ENCODE measurements at regions not wholly inside any gene's neighbourhood (a gene's known extent, or its start where the extent isn't known, plus 50 kb on each side); places are given as distances from the start of the nearest gene placed in this dataset.

DNA sequence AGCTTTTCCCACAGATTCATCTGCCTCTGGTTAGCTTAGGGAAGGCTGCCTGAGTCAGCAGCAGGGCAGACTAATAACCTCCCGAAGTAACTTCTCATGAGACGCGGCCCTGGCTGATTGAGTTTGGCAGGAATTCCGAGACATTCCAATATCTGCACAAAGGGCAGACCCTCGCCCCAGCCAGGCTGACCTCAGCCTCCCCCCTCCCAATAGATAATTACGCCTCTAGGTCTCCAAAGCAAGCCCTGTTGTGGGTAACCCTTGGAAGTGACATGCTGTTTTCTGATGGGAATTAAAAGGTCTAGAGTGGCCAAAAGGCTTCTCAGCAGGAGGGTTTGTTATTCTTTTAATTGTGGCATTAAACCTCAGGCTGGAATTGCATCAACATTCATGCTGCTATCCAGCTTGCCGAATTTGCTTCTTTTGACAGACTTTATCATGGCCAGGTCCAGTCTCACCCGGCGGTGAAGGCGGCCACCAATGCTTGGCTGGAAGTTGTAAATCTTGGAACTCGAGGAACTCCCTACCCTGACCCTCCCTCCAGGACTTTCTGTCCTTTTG is 98.0 kb upstream of the SLC14A2 start:
- FAIRE-seq (no peak), DNase-seq (ENCODE audit: insufficient read length, low spot score) (no peak)
- TF ChIP-seq, protein P1, sequence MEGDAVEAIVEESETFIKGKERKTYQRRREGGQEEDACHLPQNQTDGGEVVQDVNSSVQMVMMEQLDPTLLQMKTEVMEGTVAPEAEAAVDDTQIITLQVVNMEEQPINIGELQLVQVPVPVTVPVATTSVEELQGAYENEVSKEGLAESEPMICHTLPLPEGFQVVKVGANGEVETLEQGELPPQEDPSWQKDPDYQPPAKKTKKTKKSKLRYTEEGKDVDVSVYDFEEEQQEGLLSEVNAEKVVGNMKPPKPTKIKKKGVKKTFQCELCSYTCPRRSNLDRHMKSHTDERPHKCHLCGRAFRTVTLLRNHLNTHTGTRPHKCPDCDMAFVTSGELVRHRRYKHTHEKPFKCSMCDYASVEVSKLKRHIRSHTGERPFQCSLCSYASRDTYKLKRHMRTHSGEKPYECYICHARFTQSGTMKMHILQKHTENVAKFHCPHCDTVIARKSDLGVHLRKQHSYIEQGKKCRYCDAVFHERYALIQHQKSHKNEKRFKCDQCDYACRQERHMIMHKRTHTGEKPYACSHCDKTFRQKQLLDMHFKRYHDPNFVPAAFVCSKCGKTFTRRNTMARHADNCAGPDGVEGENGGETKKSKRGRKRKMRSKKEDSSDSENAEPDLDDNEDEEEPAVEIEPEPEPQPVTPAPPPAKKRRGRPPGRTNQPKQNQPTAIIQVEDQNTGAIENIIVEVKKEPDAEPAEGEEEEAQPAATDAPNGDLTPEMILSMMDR (IDR thresholded peaks at IDR 0.05; ENCODE audit: insufficient read depth, missing control alignments) = no peak

DNA sequence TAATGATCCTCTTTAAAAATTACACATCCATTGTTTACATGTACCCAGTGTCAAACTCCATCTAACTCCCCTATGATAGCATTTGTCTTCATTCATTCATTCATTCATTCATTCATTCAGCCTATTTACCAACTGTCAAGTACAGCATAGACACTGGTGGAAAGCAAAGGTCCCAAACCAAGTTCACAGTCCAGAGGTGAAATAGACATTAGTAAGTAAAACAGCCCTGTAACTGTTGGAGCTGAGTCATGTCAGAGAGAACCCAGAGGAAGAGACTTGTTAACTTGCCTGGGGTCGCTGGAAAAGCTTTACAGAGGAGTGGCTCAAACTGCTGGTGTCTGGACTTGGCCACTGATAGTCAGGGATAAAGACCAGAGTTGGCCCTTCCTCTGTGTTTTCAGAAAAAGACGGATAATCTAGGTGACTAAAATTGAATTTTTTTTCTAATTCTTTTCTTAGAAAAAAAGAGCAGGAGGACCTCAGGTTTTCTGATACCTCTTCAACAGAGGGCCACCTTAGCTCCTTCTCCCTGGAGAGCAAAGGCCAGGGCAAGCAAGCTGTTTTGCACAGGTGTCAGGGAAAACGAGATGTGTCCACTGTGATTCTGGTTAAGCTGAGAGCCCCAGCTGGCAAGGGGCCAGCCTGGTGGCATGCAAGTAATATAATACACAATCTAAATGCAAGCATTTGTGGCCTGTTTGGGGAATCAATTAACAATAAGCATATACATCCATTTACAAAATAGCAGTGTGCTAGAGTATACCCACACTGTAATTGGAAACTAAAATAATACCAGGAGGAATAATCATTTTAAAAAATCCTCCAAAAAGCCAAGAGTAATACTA is 96.7 kb upstream of the SLC14A2 start:
- FAIRE-seq = no peak
- TF ChIP-seq, protein P1 (IDR thresholded peaks at IDR 0.05; ENCODE audit: insufficient read depth, missing control alignments) = no peak
- DNase-seq (ENCODE audit: insufficient read length, low spot score) = no peak

DNA sequence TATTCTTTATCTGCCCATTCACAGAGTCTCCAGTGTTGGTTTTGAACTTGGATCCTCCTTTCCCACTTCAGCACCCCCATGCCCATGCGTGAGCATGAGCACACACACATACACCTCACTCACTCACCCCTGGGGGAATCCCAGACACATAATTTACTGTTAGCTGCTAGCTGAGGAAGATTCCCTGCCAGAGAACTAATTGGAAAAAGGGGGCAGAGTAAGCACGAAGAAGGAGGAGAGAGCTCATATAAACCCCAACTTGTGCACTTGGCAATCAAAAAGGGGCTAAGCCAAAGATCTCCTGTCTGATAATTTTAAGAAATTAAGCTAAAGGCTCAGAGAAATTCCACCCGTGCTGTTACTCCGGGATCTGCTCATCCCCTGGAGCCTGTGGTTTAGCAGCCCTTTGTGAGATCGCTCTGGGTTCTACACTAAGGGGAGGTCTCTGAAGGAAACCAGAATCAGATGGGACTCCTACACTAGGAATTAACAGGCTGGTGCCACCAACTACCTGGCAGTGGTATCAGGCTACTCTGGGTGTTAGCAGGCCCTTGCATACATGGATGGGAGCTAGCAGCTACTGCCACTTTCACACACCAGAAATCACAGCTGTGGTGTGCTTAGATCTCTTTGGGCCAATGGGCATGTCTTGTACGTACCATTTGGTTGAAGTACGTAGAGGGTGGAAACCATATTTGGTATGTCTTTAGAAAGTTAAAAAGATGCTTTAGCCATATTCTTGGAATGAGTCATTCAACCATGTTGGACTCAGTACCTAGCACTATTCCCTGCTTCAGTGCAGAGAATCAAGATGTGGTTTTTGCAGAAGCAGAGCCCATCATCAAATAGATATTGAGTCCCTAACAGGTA is 95.6 kb upstream of the SLC14A2 start:
- no peak for FAIRE-seq
- TF ChIP-seq, protein P1 (IDR thresholded peaks at IDR 0.05; ENCODE audit: insufficient read depth, missing control alignments) = no peak
- DNase-seq (ENCODE audit: insufficient read length, low spot score) = no peak

DNA sequence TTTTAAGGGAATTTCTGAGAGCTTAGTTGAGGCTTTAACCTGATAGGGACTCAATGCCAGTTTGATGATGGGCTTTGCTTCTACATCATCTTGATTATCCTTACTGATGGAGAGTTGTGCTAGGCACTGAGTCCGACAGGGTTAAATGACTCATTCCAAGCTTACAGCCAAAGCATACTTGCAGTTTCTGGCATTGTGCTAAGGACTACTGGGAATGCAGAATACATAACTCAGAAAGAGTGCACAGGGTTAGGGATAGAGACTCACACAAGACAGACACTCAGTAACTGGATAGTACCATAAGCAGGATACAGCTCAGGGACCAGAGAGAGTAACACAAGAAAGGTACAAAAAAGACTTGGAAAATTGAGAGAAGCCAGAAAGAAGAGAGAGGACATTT is 94.1 kb upstream of the SLC14A2 start:
- FAIRE-seq (no peak), DNase-seq (ENCODE audit: insufficient read length, low spot score) (no peak)
- TF ChIP-seq, protein P1 (IDR thresholded peaks at IDR 0.05; ENCODE audit: insufficient read depth, missing control alignments) = no peak

DNA sequence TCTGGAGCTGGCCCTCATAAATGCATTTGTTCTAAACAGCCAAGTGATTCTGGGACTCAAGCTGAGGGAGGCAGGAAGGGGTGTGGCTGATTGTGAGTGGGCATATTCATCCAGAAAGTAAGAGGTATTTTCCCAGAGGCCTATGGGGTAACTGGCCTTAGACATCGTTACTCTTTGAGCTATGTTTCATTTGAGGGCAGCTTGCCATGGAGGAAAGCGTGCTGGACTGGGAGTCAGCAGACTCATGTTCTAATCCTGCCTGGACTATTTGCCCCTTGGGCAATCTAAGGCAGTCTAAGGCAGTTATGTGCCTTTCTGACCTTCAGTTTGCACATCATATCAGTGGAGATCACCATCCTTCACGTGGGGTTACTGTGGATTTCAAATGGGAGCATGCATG is 93.5 kb upstream of the SLC14A2 start:
- FAIRE-seq (no peak), DNase-seq (ENCODE audit: insufficient read length, low spot score) (no peak)
- TF ChIP-seq, protein P1 (IDR thresholded peaks at IDR 0.05; ENCODE audit: insufficient read depth, missing control alignments) = no peak

DNA sequence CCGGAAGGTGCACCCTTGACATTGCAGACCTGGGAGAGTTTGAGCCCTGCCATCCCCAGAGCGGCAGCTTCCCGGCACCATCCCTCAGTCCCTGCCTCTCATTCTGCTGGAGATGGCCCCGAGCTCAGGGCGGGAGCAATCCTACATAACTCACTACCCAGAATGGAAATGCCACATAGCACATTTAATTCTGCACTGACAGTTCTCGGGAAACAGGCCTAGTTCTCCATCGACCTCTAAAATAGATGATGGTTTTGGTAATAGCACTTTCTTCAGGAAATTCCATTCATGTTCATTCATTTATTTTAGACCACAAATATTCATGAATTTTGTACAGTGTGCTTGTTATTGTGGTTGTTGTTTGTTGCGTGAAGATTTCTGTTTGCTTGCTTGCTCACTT is 92.9 kb upstream of the SLC14A2 start:
- DNase-seq (ENCODE audit: insufficient read length, low spot score) = no peak
- FAIRE-seq = no peak
- TF ChIP-seq, protein P1 (IDR thresholded peaks at IDR 0.05; ENCODE audit: insufficient read depth, missing control alignments) = no peak
